Activated CD4-positive, alpha-beta T cell treated with anti-CD3 and anti-CD28 coated beads, Interleukin-2, amount 50 U/mL, for 48 hours (primary cell): ENCODE measurements at regions not wholly inside any gene's neighbourhood (a gene's known extent, or its start where the extent isn't known, plus 50 kb on each side); places are given as distances from the start of the nearest gene placed in this dataset.

Source experiments
- DNase-seq, 2 experiments: peaks; one replicate each; pipeline ENCODE4 v3.0.0-alpha.2; 2020

GRCh38 chr1:57850176-57850940 lies 426.5 kb upstream of the DAB1 start:
- no peak for DNase-seq

GRCh38 chr1:57848406-57848805 lies 424.5 kb upstream of the DAB1 start:
- no peak for DNase-seq

GRCh38 chr1:57845041-57845440 lies 421.2 kb upstream of the DAB1 start:
- DNase-seq: no peak

- no peak for DNase-seq
Observed at GRCh38 chr1:57844382-57844980, 420.6 kb upstream of the DAB1 start.

GRCh38 chr1:57843760-57844159 lies 419.9 kb upstream of the DAB1 start:
- no peak for DNase-seq

- DNase-seq: no peak
Observed at GRCh38 chr1:57839526-57839925, 415.7 kb upstream of the DAB1 start.

- DNase-seq: no peak
Observed at GRCh38 chr1:57839067-57839466, 415.2 kb upstream of the DAB1 start.

GRCh38 chr1:57835620-57836019 lies 411.8 kb upstream of the DAB1 start:
- DNase-seq: no peak

- no peak for DNase-seq
Observed at GRCh38 chr1:57833296-57833695, 409.4 kb upstream of the DAB1 start.

GRCh38 chr1:57832612-57833011 lies 408.8 kb upstream of the DAB1 start:
- DNase-seq: no peak

- no peak for DNase-seq
Observed at GRCh38 chr1:57831624-57832023, 407.8 kb upstream of the DAB1 start.

- no peak for DNase-seq
Observed at GRCh38 chr1:57826535-57826934, 402.7 kb upstream of the DAB1 start.

- no peak for DNase-seq
Observed at GRCh38 chr1:57824535-57824934, 400.7 kb upstream of the DAB1 start.

GRCh38 chr1:57820356-57821095 lies 396.7 kb upstream of the DAB1 start:
- no peak for DNase-seq

- no peak for DNase-seq
Observed at GRCh38 chr1:57819893-57820292, 396.0 kb upstream of the DAB1 start.

GRCh38 chr1:57803586-57803985 lies 379.7 kb upstream of the DAB1 start:
- no peak for DNase-seq

GRCh38 chr1:57800376-57800775 lies 376.5 kb upstream of the DAB1 start:
- no peak for DNase-seq

- DNase-seq: no peak
Observed at GRCh38 chr1:57799490-57800115, 375.7 kb upstream of the DAB1 start.

- no peak for DNase-seq
Observed at GRCh38 chr1:57798543-57798942, 374.7 kb upstream of the DAB1 start.

GRCh38 chr1:57797084-57797483 lies 373.2 kb upstream of the DAB1 start:
- no peak for DNase-seq

- DNase-seq: no peak
Observed at GRCh38 chr1:57796616-57797015, 372.8 kb upstream of the DAB1 start.

- no peak for DNase-seq
Observed at GRCh38 chr1:57795886-57796285, 372.0 kb upstream of the DAB1 start.

GRCh38 chr1:57794078-57794477 lies 370.2 kb upstream of the DAB1 start:
- no peak for DNase-seq

- DNase-seq: no peak
Observed at GRCh38 chr1:57791497-57791896, 367.6 kb upstream of the DAB1 start.
